ENCODE measurements at regions not wholly inside any gene's neighbourhood (a gene's known extent, or its start where the extent isn't known, plus 50 kb on each side); places are given as distances from the start of the nearest gene placed in this dataset.

- DNase-seq (ENCODE audit: low spot score), result no peak
Measured at GRCh38 chr4:62162606-62163005, 962.5 kb downstream of the ADGRL3 start.

- DNase-seq (ENCODE audit: low spot score), result no peak
Measured at GRCh38 chr4:62161446-62161845, 961.3 kb downstream of the ADGRL3 start.

- DNase-seq (ENCODE audit: low spot score), result no peak
Measured at GRCh38 chr4:62159876-62160275, 959.8 kb downstream of the ADGRL3 start.

- DNase-seq (ENCODE audit: low spot score), result no peak
Measured at GRCh38 chr4:62159306-62159705, 959.2 kb downstream of the ADGRL3 start.

GRCh38 chr4:62156205-62156604 is 956.1 kb downstream of the ADGRL3 start:
- no peak for DNase-seq (ENCODE audit: low spot score)

- DNase-seq (ENCODE audit: low spot score), result no peak
Measured at GRCh38 chr4:62145276-62145675, 945.1 kb downstream of the ADGRL3 start.

- no peak for DNase-seq (ENCODE audit: low spot score)
Measured at GRCh38 chr4:62144431-62144830, 944.3 kb downstream of the ADGRL3 start.

- DNase-seq (ENCODE audit: low spot score), result no peak
Measured at GRCh38 chr4:62135565-62136156, 935.5 kb downstream of the ADGRL3 start.

- no peak for DNase-seq (ENCODE audit: low spot score)
Measured at GRCh38 chr4:62133977-62134376, 933.9 kb downstream of the ADGRL3 start.

GRCh38 chr4:62133101-62133897 is 933.2 kb downstream of the ADGRL3 start:
- no peak for DNase-seq (ENCODE audit: low spot score)

GRCh38 chr4:62131049-62131448 is 930.9 kb downstream of the ADGRL3 start:
- DNase-seq (ENCODE audit: low spot score), result no peak

GRCh38 chr4:62130637-62131036 is 930.5 kb downstream of the ADGRL3 start:
- no peak for DNase-seq (ENCODE audit: low spot score)

GRCh38 chr4:62130230-62130629 is 930.1 kb downstream of the ADGRL3 start:
- no peak for DNase-seq (ENCODE audit: low spot score)

Data from umbilical cord (tissue), 1 donor.